OCI-LY3 (cell line): ENCODE measurements at regions not wholly inside any gene's neighbourhood (a gene's known extent, or its start where the extent isn't known, plus 50 kb on each side); places are given as distances from the start of the nearest gene placed in this dataset.

Experiments
- H2AFZ ChIP-seq: fragments of 200-600, 300-600 bp; shearing (Covaris generic); 2 replicates; pipeline ENCODE4 v1.6.0; 2014; ENCODE audit warnings: antibody characterized with exemption, low read depth, low read length
- H3K27ac ChIP-seq: fragments of 200-600, 300-600 bp; sonication (generic); 2 replicates; pipeline ENCODE4 v1.5.1; 2014; ENCODE audit warnings: mild to moderate bottlenecking, low read length, moderate library complexity, mixed read lengths
- H3K27me3 ChIP-seq: fragments of 200-600, 300-600 bp; sonication (generic); 2 replicates; pipeline ENCODE4 v1.6.1; 2014; ENCODE audit warnings: low read depth, low read length, mixed read lengths
- H3K36me3 ChIP-seq: fragments of 200-600, 300-600 bp; sonication (generic); replicated peaks from 2 replicates; pipeline ENCODE3; 2014; ENCODE audit warnings: low read depth, low read length, mixed read lengths
- H3K4me1 ChIP-seq: fragments of 300-600, 200-600 bp; sonication (generic); 2 replicates; pipeline ENCODE4 v1.6.1; 2014; ENCODE audit warnings: low read length, mixed read lengths
- H3K4me2 ChIP-seq: fragments of 200-600, 300-600 bp; sonication (generic); 2 replicates; pipeline ENCODE4 v1.6.1; 2014; ENCODE audit warnings: low read length, mixed read lengths
- H3K4me3 ChIP-seq: fragments of 300-600, 200-600 bp; sonication (generic); 2 replicates; pipeline ENCODE4 v1.5.1; 2014; ENCODE audit warnings: antibody characterized with exemption, mild to moderate bottlenecking, low read length, moderate library complexity
- H3K79me2 ChIP-seq: fragments of 300-600, 200-600 bp; shearing (Covaris generic); 2 replicates; pipeline ENCODE4 v1.6.1; 2014; ENCODE audit warnings: mild to moderate bottlenecking, low read length, mixed read lengths
- H3K9ac ChIP-seq: fragments of 300-600, 200-600 bp; shearing (Covaris generic); 2 replicates; pipeline ENCODE4 v1.6.0; 2014; ENCODE audit warnings: mild to moderate bottlenecking, low read length, moderate library complexity
- H3K9me3 ChIP-seq: fragments of 200-600, 300-600 bp; shearing (Covaris generic); 2 replicates; pipeline ENCODE4 v1.6.1; 2014; ENCODE audit warnings: low read length, mixed read lengths; ENCODE audit not compliant: insufficient read depth
- H4K20me1 ChIP-seq: fragments of 200-600, 300-600 bp; sonication (generic); 2 replicates; pipeline ENCODE4 v1.6.1; 2016; ENCODE audit warnings: low read length, mixed read lengths; ENCODE audit not compliant: insufficient read depth
- EZH2phosphoT487 ChIP-seq: fragments of 200-600 bp; shearing (Covaris generic); IDR thresholded peaks from 2 replicates; pipeline ENCODE4 v1.6.1; 2018; ENCODE audit warnings: antibody characterized with exemption, mixed run types, low read depth
- TF ChIP-seq, protein P1 (sequence below): fragments of 200-600, 300-600 bp; sonication (generic); IDR thresholded peaks from 2 replicates; pipeline ENCODE4 v1.5.1; 2014; ENCODE audit warnings: antibody characterized with exemption, low read length, low read depth

DNA sequence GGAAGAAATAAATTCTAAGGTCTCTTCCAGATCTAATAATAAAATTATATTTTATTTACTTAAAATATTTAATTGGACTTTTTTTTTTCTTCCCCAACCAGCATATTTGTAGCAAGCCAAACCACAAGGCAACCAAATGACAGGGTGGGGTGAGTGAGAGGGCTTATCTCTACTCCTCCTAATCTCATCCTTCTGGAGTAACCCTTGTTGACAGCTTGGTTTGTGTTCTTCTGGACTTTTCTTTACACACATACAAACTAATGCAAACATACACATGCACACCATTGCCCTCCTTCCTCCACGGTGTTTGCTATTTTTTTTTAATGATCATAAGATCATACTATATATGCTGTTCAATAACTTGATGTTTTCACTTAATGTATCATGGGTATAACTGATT, 383.1 kb downstream of the DLEU7 start:
- no peaks in the 10 kb centered on the region for H4K20me1 ChIP-seq
- H3K4me1 ChIP-seq, result peaks cover 9% of the 10 kb centered on the region
- no peak overlapping the region for H3K9ac ChIP-seq
- H3K4me2 ChIP-seq, result no peak overlapping the region
- H3K27me3 ChIP-seq, result 0 out of 2 replicates have a peak, but pooled peaks cover 6% of the 10 kb centered on the region
- H2AFZ ChIP-seq, result no peak overlapping the region
- no peak for TF ChIP-seq EZH2phosphoT487
- TF ChIP-seq, protein P1, sequence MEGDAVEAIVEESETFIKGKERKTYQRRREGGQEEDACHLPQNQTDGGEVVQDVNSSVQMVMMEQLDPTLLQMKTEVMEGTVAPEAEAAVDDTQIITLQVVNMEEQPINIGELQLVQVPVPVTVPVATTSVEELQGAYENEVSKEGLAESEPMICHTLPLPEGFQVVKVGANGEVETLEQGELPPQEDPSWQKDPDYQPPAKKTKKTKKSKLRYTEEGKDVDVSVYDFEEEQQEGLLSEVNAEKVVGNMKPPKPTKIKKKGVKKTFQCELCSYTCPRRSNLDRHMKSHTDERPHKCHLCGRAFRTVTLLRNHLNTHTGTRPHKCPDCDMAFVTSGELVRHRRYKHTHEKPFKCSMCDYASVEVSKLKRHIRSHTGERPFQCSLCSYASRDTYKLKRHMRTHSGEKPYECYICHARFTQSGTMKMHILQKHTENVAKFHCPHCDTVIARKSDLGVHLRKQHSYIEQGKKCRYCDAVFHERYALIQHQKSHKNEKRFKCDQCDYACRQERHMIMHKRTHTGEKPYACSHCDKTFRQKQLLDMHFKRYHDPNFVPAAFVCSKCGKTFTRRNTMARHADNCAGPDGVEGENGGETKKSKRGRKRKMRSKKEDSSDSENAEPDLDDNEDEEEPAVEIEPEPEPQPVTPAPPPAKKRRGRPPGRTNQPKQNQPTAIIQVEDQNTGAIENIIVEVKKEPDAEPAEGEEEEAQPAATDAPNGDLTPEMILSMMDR, result no peak
- H3K4me3 ChIP-seq, result no peak overlapping the region
- H3K9me3 ChIP-seq, result no peaks in the 10 kb centered on the region
- no peaks in the 10 kb centered on the region for H3K79me2 ChIP-seq
- H3K27ac ChIP-seq, result no peak overlapping the region
- no peaks in the 10 kb centered on the region for H3K36me3 ChIP-seq

DNA sequence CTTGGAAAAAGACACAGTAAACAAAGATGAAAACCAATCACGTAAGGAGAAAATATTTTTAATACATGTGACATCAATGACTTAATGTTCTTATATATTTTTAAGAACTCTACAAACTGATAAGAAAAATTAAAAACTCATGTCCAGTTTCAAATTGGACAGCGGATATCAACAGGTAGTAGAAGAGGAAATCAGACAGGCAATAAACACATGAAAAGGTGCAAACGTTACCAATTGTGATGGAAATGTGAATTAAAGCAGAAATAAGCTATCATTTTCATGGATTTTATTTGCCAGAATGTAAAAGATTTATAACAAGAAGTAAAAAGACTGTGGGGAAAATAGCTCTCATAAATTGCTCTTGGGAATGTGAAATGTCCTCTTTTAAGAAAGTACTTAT, 382.3 kb downstream of the DLEU7 start:
- no peak overlapping the region for H3K27ac ChIP-seq
- H3K4me2 ChIP-seq, result no peak overlapping the region
- no peak overlapping the region for H3K4me3 ChIP-seq
- H4K20me1 ChIP-seq, result no peaks in the 10 kb centered on the region
- no peaks in the 10 kb centered on the region for H3K79me2 ChIP-seq
- TF ChIP-seq, protein P1, result no peak
- no peak for TF ChIP-seq EZH2phosphoT487
- no peaks in the 10 kb centered on the region for H3K9me3 ChIP-seq
- 0 out of 2 replicates have a peak, but pooled peaks cover 6% of the 10 kb centered on the region for H3K27me3 ChIP-seq
- H3K9ac ChIP-seq, result no peak overlapping the region
- H3K36me3 ChIP-seq, result no peaks in the 10 kb centered on the region
- H2AFZ ChIP-seq, result no peak overlapping the region
- peaks cover 9% of the 10 kb centered on the region for H3K4me1 ChIP-seq

DNA sequence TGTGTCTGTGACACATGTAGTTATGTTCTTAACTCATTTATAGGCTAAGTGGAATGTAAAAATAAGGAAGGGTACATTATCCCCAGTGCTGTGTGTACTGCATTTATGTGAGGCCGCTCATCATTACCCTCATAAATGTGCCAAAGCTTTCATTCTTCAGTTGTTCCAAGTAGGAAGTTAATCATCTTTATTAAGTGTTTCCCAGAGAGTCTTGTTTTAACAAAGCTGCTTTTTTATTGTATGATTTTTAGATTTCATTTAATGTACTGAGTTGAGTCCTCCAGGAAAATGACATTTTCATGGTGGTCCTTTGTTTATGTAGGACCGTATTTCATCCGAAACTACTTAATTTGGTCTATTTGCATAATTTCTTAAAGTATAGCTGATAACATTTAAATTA, 379.8 kb downstream of the DLEU7 start:
- Histone ChIP-seq H3K36me3 (no peaks in the 10 kb centered on the region), H3K4me1 (no peaks in the 10 kb centered on the region), H3K4me2 (no peak overlapping the region), H4K20me1 (no peaks in the 10 kb centered on the region), H3K27me3 (0 out of 2 replicates have a peak, but pooled peaks cover 13% of the 10 kb centered on the region), H3K9ac (no peak overlapping the region), H3K9me3 (no peaks in the 10 kb centered on the region), H3K79me2 (no peaks in the 10 kb centered on the region), H3K27ac (no peak overlapping the region), H2AFZ (no peak overlapping the region), H3K4me3 (no peak overlapping the region)
- TF ChIP-seq EZH2phosphoT487, result no peak
- TF ChIP-seq, protein P1, result no peak

DNA sequence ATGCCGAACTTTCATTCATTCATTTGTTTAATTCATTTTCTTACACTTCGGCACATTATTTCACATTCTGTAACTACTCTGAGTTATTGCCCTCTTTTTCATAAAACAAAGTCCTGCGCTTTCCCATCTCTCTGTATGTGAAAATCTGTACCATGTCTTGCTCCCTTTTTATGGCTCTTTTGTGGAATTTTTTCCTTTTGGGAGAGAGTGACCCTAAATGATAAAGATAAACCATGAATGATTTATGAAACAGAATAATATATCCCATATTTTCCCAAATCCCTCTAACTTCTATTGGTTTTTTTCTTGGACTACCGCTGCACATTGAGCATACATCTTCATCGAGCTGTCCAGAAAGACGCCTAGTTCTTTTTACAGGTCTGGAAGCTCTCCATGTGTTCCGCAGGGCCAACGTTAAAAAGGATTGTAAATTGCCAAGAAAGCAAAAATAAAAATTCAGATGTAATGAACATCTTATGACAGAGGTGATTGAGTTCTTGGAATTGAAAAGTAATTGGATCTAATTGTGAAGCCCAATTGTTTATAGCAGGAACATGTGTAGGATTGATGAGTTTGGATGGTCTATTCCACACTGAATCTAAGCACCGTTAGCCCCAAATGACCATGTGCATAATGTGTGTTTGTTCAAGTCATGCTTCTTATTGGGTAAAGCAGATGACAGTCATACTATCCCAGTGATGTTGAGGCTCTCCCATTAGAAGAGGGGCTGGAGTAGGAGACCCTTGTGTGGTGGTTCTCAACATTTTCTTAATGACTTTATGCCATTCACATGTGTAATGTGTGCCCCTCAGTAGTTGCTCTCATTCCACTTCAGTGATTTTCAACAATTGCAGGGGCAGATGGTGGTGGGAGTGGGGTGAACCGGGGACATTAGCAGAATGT, 378.9 kb downstream of the DLEU7 start:
- H3K79me2 ChIP-seq, result no peaks in the 10 kb centered on the region
- no peak overlapping the region for H3K9ac ChIP-seq
- no peak for TF ChIP-seq EZH2phosphoT487
- TF ChIP-seq, protein P1, result no peak
- no peak overlapping the region for H3K4me2 ChIP-seq
- H3K27ac ChIP-seq, result no peak overlapping the region
- H3K27me3 ChIP-seq, result 0 out of 2 replicates have a peak, but pooled peaks cover 13% of the 10 kb centered on the region
- no peak overlapping the region for H3K4me3 ChIP-seq
- H4K20me1 ChIP-seq, result no peaks in the 10 kb centered on the region
- H2AFZ ChIP-seq, result no peak overlapping the region
- H3K4me1 ChIP-seq, result no peaks in the 10 kb centered on the region
- no peaks in the 10 kb centered on the region for H3K36me3 ChIP-seq
- H3K9me3 ChIP-seq, result no peaks in the 10 kb centered on the region
